ENCODE measurements at regions not wholly inside any gene's neighbourhood (a gene's known extent, or its start where the extent isn't known, plus 50 kb on each side); places are given as distances from the start of the nearest gene placed in this dataset.

DNA sequence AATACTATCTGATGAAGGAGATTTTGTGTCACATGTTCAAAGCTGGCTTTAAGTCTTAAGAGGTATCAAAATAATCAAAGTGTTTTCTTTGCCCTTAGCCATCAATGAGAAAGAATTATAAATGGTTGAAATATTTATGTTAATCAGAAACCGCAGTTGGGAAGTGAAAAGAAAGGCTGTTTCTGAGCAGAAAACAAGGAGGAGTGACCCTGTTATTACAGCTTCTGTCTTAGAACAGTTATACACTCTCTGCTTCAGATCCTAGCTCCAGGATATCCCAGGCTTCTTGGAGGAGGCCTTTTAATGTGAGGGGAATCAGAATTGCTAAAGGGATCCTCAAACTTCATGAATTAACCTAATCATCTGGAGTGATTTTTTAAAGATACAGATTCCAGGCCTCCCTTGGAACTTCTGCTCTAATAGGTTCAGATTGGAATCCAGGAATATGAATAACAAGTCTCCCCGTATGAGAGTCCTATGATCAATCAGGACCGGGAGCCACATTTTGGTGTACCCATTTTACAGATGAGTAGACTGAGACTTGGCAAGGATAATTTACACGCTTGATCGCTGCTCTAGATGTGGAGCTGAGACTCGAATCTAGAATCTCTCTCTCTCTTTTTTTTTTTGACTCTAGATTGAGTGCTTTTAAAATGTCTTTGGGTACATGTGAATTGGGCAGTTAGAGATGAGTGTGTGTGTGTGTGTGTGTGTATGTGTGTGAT is 50.8 kb upstream of the JAG1 start:
- no peak for ATAC-seq (ENCODE audit: low read depth)
- Mint-ChIP-seq H3K4me3 (no peak overlapping the region), H3K27ac (no peak overlapping the region), H3K9me3 (no peaks in the 10 kb centered on the region), H3K27me3 (no peaks in the 10 kb centered on the region), H3K4me1 (no peaks in the 10 kb centered on the region), H3K36me3 (ENCODE audit: low read depth) (no peaks in the 10 kb centered on the region)
- TF ChIP-seq, protein P1, sequence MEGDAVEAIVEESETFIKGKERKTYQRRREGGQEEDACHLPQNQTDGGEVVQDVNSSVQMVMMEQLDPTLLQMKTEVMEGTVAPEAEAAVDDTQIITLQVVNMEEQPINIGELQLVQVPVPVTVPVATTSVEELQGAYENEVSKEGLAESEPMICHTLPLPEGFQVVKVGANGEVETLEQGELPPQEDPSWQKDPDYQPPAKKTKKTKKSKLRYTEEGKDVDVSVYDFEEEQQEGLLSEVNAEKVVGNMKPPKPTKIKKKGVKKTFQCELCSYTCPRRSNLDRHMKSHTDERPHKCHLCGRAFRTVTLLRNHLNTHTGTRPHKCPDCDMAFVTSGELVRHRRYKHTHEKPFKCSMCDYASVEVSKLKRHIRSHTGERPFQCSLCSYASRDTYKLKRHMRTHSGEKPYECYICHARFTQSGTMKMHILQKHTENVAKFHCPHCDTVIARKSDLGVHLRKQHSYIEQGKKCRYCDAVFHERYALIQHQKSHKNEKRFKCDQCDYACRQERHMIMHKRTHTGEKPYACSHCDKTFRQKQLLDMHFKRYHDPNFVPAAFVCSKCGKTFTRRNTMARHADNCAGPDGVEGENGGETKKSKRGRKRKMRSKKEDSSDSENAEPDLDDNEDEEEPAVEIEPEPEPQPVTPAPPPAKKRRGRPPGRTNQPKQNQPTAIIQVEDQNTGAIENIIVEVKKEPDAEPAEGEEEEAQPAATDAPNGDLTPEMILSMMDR (IDR thresholded peaks at IDR 0.05): no peak
- DNase-seq: no peak
- ChIA-PET CTCF (no interaction called here), POLR2A (no interaction called here)
- intact Hi-C loops (cut with micrococcal nuclease): no loop called here

DNA sequence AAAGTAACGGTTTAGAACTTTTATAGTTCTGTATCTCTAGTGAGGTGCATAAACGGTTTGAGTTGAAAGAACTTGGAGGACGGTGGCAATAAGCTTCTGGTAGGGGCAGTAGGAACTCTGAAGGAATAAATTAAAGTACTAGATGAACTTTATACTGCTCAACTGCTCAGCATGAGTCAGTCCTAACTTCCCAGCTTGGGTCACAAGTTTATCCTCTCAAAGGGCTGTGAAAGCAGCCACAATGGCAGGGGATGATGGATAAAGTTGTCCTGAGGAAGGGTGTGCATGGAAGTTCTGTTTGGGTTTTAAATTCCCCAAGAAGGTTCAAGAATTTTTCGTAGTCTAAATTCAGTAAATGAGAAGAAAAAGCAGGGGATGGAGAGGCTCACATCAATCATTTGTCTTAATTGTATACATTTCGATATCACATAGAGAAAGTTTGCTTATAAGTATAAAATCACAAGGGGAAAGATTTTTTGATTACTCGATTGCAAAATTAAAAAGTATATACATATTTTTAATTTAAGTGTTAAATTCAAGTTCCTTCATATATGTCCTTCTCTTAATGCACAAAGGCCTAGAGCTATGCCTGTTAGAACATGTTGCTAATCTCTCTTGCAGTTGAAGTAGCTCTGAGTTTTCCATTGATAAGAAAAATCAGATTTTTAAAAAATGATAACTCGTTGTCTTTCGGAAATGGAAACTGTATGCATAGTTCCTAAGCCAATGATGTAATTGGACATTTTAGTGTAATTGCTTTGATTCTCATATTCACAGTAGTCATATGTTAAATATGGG is 55.3 kb upstream of the JAG1 start:
- no peak for DNase-seq
- Mint-ChIP-seq H3K36me3 (ENCODE audit: low read depth) (no peaks in the 10 kb centered on the region), H3K9me3 (no peaks in the 10 kb centered on the region), H3K4me1 (no peaks in the 10 kb centered on the region), H3K27me3 (no peaks in the 10 kb centered on the region), H3K4me3 (no peak overlapping the region), H3K27ac (no peak overlapping the region)
- CTCF ChIA-PET: no interaction called here
- TF ChIP-seq, protein P1 (IDR thresholded peaks at IDR 0.05): no peak
- ATAC-seq (ENCODE audit: low read depth): no peak
- intact Hi-C loops (cut with micrococcal nuclease): no loop called here
- POLR2A ChIA-PET: no interaction called here

DNA sequence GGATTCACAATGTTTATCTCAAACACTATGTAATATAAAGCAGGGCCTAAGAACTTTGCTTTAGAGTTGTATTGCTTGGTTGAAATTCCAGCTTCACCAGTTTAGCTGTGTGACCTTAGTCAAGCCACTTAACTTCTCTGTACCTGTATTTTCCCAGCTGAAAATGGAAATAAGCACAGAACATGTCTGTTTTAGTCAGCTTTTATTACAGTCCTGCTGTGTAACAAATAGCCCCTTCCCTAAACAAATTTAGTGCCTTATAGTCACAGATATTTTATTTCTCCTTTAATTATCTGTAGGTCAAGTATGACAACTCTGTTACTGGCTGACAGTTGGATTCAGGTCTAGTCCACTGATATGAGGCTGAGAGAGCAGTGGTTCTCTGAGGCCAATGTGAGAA is 56.0 kb upstream of the JAG1 start:
- no peaks in the 10 kb centered on the region for H3K9me3 Mint-ChIP-seq
- DNase-seq: no peak
- no peaks in the 10 kb centered on the region for H3K4me1 Mint-ChIP-seq
- POLR2A ChIA-PET: no interaction called here
- TF ChIP-seq, protein P1 (IDR thresholded peaks at IDR 0.05): no peak
- H3K36me3 Mint-ChIP-seq (ENCODE audit: low read depth): no peaks in the 10 kb centered on the region
- H3K27ac Mint-ChIP-seq: no peak overlapping the region
- no peak overlapping the region for H3K4me3 Mint-ChIP-seq
- intact Hi-C loops (cut with micrococcal nuclease): no loop called here
- ATAC-seq (ENCODE audit: low read depth): no peak
- CTCF ChIA-PET: no interaction called here
- H3K27me3 Mint-ChIP-seq: no peaks in the 10 kb centered on the region

DNA sequence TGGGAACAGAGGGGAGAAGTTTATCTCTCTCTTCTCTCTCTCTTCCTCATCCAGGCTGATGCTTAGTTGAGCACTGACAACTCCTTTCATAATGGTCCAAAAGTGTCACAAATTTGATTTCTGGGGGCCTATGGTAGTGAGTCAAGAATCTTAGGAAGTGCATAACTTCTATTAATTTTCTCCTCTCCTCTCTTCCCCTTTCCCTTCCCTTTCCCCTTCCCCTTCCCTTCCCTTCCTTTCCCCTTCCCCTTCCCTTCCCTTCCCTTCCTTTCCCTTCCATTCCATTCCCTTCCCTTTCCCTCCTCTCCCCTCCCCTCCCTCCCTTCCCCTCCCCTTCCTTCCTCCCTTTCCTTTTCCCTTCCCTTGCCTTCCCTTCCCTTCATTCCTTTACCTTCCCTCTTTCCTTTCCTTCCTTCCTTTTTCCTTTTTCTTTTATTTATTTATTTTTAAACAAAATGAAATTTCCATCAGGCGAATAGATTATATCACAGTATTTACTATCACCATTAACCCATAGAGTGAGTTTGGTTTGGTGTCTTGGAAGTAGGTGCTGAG is 56.9 kb upstream of the JAG1 start:
- Mint-ChIP-seq H3K4me3 (no peak overlapping the region), H3K27ac (no peak overlapping the region), H3K9me3 (no peaks in the 10 kb centered on the region), H3K4me1 (no peaks in the 10 kb centered on the region), H3K36me3 (ENCODE audit: low read depth) (no peaks in the 10 kb centered on the region), H3K27me3 (no peaks in the 10 kb centered on the region)
- TF ChIP-seq, protein P1 (IDR thresholded peaks at IDR 0.05): no peak
- intact Hi-C loops (cut with micrococcal nuclease): no loop called here
- ChIA-PET POLR2A (no interaction called here), CTCF (no interaction called here)
- ATAC-seq (ENCODE audit: low read depth) (no peak), DNase-seq (no peak)

DNA sequence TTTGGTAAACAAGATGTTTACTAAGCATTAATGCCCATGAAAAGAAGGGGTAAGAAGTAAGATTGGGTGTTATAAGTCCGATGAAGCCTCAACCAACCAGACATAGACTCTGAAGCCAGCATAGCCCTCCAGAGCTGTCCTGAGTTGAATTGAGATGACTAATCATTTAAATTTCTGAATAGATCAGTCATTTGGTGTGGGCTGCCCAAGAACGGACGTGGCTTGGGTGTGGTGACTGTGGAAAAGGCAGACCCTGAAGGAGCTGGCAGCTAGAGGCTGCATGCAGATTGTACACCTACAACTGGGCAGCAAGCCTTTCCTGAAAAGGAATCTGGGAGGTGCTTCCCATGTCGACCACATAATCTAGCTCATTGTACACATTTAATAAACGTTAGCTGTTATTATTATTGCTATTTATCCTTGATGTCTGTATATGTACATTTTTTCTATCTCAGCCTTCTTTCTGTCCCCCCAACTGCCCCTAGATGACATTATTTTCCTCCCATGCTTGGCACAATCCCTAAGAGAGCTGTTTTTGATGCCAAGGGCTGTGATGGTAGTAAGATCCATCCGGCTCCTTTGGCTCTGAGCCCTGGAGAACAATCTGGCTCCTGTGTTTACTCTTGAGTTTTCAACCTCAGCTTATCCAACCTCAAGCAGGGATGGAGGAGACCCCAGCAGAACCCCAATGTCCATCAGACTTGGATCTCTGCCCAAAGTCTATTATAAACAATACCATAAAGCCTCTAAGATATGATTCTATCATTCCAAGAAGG is 57.6 kb upstream of the JAG1 start:
- Mint-ChIP-seq H3K36me3 (ENCODE audit: low read depth) (no peaks in the 10 kb centered on the region), H3K27ac (no peak overlapping the region), H3K27me3 (no peaks in the 10 kb centered on the region), H3K9me3 (no peaks in the 10 kb centered on the region), H3K4me1 (no peaks in the 10 kb centered on the region), H3K4me3 (no peak overlapping the region)
- TF ChIP-seq, protein P1 (IDR thresholded peaks at IDR 0.05): no peak
- ChIA-PET CTCF (no interaction called here), POLR2A (no interaction called here)
- ATAC-seq (ENCODE audit: low read depth): no peak
- intact Hi-C loops (cut with micrococcal nuclease): no loop called here
- DNase-seq: no peak

All from activated B cell treated with CpG ODN at 0.5 μM for 24 hours (primary cell).